SK-N-MC (cell line): ENCODE measurements at regions not wholly inside any gene's neighbourhood (a gene's known extent, or its start where the extent isn't known, plus 50 kb on each side); places are given as distances from the start of the nearest gene placed in this dataset.

Experiments
- EZH2 ChIP-seq: fragments of 200-600 bp; sonication (generic); IDR thresholded peaks from one replicate; pipeline ENCODE4 v1.6.1; 2017; ENCODE audit warnings: antibody characterized with exemption
- FOXP2 ChIP-seq: optimal IDR thresholded peaks from 2 replicates; pipeline ENCODE3; 2011; ENCODE audit warnings: mild to moderate bottlenecking, moderate library complexity; ENCODE audit not compliant: insufficient read depth; ENCODE audit errors: extremely low read length, control extremely low read depth
- POLR2AphosphoS5 ChIP-seq: IDR thresholded peaks from 2 replicates; pipeline ENCODE4 v1.6.1; 2012; ENCODE audit warnings: mild to moderate bottlenecking, low read depth, low read length, borderline replicate concordance

DNA sequence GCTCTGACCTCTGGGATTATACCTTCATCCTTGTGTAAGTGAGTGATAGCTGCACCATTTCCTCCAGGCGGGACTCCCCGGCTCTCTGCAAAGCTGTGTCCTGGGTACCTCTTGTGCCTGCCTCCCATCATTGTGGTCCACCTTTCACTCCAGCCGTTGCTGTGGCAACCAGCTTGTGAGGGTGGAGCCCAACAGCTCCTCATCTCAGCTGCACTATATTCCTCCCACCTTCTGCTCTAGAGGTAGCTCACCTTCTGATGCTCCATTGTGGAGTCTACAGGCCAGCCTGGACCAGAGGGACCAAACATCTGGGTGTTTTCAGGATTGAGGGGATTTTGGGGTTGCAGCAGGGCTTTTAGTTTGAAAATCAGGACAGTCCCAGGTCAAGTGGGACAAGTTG, 708.2 kb downstream of the UQCRFS1 start:
- TF ChIP-seq POLR2AphosphoS5 (no peak), EZH2 (no peak), FOXP2 (no peak)
